Iris pigment epithelial cell (primary cell): ENCODE measurements at regions not wholly inside any gene's neighbourhood (a gene's known extent, or its start where the extent isn't known, plus 50 kb on each side); places are given as distances from the start of the nearest gene placed in this dataset.

ENCODE experiments used
- DNase-seq: peaks from one replicate; pipeline ENCODE4 v3.0.0-alpha.2; 2011; ENCODE audit warnings: low read depth

DNA sequence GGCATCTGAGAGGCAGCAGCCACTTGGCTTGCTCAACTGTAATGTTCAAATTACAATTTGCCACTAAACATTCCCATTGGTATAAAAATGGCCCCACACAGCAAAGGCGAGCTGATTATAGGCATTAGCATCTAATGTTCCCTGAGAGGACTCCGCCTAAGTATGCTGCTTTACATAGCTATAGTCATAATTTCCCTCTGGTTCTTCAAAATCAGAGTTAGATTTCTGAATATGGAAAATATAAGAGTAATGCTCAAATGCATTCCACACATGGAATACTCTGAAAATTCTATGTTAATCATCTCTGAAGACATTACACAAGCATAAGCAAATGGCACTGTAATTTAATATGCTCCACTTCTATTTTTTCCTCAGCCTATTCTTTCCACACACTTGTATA lies 83.7 kb upstream of the BTG1 start:
- no peak for DNase-seq

DNA sequence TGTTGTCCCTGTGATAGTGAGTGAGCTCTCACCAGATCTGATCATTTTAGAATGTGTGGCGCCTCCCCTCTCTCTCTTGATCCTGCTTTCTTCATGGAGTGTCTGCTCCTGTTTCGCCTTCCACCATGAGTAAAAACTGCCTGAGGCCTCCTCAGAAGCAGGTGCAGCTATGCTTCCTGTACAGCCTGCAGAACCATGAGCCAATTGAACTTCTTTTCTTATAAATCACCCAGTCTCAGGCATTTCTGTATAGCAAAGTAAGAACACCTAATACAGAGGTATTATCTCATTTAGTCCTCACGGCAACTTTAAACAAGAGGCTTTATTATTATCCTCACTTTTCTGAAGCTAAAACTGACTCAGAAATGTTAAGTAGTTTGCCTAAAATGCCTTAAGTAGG lies 81.3 kb upstream of the BTG1 start:
- DNase-seq, result no peak

DNA sequence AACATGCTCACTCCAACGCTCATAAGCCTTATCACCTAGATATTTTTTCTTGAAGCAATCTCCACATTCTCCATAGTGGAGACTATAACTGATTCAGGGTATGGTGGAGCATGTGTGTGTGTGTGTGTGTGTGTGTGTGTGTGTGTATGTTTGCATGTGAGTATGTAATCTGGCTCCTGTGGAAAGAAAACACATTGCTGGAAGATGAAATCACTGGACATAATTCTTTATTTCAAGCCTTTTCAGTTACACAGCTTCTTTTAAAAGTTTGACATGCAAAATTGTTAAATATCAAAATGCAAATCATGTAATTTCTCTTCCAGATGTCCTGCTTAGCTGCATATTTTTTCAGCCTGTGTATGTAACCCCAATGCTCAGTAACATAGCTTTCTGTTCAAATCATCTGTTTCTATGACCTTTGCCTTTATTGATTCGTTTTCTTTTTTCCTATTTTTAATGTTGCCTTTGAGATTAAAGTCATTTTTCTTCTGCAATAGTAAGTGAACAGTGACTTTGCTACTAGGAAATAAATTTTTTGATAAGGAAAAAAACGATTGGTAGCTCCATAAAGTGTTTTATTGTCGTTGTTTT lies 80.5 kb upstream of the BTG1 start:
- DNase-seq, result peak; percentile 23

DNA sequence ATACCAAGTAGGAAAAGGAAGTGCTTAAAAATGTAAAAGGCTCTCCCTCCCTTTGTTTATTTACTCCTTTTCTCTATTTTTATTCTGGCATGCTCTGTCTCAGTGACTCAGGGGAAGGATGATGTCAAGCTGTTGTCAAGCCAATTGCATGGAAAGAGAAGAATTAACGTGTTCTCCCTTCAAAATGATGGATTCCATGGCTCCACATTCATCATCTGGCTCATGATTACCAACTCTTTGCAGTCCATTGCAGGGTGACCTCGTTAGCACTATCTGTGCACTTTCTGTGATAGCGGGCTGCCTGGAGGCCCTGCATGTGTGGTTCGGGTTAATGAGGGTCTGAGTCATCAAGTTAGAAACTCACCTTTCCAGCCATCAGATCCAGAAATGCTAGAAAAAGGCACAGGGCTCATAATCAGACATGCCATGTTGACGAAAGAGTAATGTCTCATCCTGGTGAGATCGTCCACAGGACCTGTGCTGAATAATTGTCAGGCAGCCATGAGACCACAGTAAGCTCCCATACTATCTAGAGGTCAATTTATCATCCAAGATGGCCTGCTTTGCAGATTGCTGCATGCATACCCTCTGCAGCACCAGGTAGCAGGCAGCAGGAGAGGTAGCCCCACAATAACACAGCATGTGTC lies 79.2 kb upstream of the BTG1 start:
- peak; percentile 69 for DNase-seq

DNA sequence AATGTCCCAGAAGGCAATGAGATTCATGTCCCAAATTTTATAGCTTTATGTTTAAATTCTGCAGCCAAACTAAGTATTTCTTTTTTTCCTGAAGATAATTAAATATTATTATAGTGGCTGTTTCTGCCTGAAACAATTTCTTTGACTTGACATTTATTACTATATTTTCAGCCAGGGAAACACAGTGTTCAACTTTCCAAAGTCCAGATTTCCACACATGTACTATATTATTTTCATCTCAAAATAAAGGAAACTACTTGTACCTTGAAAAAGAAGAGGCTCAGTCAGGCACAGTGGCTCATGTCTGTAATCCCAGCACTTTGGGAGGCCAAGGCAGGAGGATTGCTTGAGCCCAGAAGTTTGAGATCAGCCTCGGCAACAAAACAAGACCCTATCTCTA lies 77.8 kb upstream of the BTG1 start:
- no peak for DNase-seq

DNA sequence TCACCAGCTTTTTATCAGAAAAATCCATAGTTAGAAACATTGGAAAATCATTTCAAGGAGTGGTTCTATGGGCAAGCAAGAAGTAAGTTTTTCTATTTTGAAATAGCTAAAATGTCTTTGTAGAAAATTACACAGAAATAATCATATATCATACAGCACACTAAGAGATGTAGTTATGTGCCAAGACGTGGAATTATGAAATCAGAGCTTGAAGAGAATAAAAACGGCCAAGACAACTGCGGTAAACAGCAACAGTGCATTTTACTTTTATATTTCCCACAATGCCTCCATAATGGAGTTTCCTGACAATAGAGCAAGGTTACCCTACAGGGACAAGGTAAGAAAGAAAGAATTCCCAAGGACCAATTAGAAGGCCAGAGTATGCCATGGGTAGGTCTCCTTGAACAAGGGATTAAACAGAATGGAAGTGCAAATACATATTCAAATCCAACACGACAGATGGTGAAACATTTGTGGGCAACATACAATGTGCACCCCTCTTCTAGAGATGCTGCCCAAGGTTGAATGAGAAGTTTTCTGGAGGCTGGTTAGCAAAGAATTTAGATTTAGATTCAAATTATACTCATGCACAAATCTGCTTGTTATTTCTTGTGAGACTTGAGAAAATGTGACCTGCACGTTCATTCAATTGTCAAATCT lies 76.1 kb upstream of the BTG1 start:
- DNase-seq, result no peak

DNA sequence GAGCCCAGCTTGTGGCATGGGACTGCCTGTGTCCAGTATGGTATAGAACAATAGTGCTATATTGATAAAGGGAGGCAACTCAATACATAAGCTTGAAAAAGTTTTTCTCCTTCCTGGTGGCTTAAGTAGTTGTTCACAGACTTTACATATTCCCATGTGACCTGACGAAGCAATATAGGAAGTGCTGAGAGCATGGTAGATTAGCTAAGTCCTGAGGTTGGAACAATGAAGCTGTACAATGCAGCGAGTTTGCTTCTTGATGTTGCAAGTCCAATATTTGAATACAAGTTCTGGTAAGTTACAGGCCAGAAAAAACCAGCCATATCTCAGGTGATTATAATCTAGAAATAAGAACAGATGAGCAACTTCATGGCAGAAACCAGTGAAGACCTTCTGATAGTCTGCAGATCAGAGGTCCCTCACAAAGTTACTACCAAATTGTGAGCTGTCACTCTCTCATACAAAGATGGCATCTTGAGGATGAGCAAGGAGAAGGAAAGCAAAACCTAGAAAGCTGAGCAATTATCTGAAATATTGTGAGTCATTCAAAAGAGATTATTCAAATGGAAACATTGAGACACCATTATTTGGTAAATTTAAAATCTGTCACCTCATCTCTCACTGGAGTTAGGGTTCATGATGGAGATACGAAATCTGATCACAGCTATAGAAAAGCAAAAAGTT lies 72.9 kb upstream of the BTG1 start:
- no peak for DNase-seq

DNA sequence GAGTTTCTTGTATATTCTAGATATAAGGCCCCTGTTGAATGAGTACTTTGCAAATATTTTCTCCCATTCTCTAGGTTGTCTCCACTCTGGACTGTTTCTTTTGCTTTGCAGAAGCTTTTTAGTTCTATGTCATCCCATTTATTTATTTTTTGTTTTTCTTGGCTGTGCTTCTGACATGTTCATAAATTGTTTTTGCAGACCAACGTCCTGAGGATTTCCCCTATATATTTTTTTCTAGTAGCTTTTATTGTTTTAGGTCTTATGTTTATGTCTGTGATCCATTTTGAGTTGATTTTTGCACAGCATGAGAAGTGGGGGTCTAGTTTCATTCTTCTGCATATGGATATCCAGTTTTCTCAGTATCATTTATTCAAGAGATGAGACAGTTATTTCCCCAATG lies 70.4 kb upstream of the BTG1 start:
- no peak for DNase-seq

DNA sequence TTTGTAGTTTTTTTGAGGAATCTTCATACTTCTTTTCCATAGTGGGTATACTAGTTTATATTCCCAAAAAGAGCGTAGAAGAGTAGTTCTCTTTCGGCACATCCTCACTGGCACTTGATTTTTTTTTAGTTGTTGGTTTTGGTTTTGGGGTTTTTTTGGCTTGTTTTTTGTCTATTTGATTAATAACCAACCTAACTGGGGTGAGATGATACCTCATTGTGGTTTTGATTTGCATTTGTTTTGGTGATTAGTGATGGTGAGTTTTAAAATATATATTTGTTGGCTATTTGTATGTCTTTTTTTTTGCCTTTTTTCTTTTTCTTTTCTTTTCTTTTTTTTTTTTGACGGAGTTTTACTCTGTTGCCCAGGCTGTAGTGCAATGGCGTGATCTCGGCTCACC lies 69.7 kb upstream of the BTG1 start:
- no peak for DNase-seq

DNA sequence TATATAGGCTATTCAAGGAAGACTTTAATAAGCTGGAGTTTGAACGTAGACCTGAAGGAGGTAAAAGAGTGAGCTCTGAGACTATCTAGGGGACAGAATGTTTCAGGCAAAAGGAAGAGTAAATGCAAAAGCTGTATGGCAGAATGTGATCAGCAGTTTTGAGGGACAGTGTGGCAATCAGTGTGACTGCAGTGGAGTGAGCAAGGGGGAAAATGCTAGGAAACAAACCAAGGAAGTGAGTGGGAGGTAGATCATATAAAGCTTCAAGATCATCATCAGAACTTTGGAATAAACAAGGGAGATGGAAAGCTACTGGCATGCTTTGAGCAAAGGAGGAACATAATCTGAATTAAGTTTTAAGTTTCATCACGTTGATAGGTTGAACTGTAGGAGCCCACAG lies 67.5 kb upstream of the BTG1 start:
- no peak for DNase-seq

DNA sequence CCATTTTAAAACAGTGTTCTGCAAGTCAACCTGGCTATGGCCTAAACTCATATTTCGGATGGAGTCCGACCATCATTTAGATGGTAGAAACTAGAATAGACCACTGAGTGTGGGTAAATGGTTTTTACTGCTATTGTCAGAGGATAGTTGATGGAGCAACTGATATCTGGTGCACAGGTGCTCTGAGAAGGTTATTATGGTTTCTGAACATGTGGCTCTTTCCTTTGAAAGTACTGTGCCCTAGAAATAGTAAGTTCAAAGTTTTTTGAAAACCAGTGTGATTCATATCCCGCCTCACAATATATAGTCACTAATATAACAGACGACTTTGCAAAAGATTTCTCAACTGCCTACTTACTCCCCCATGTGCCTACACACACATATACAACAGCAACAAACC lies 64.4 kb upstream of the BTG1 start:
- no peak for DNase-seq

DNA sequence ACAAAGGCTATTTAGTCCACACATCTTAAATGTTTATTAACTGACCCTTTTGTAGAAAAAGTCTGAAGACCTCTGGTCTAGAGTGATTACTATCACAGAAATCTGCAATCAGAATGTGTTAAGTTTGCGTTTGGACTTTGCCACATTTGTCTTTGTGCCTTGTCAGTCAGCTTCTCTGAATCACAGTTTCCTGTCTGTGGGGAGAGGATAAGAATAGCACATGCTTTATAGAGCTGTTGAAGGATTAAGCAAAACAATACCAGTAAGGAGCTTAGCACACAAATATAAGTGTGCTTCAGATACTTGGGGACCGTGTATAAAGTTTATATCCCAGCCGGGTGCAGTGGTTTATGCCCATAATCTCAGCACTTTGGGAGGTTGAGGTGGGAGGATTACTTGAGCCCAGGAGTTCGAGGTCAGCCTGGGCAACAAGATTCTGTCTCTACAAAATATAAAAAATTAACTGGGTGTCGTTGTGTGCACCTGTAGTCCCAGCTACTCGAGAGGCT lies 63.0 kb upstream of the BTG1 start:
- DNase-seq, result peak; percentile 88

DNA sequence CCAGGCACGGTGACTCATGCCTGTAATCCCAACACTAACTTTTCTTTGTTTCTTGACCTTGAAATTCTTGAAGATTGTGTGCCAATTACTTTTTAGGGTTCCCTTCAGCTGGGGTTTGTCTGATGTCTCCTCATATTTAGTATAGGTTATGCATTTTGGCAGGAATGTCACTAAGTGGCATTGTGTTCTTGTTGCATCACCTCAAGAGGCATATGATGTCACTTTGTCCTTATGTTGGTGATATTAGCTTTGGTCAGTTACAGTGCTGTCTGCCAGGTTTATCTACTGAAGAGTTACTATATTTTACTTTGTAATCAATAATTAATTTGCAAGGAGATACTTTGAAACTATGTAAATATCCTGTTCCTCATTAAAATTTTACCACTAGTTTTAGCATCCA lies 61.0 kb upstream of the BTG1 start:
- DNase-seq, result no peak

DNA sequence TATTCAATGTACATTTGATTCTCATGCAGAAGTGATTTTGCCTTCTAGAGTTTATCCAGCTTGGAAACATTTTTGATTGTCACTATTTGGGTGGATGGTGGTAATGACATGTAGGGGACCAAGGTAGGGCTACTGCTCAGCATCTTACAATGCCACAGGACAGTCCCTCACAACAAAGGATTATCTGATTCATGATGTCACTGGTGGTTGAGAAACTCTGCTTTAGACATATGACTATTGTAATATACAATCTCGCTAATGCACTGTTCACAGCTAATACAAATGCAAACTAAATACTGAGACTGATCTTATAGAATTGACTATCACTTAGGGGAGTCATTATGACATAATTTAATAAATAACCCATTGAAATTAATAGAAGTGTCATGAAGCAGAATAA lies 60.4 kb upstream of the BTG1 start:
- DNase-seq, result no peak

DNA sequence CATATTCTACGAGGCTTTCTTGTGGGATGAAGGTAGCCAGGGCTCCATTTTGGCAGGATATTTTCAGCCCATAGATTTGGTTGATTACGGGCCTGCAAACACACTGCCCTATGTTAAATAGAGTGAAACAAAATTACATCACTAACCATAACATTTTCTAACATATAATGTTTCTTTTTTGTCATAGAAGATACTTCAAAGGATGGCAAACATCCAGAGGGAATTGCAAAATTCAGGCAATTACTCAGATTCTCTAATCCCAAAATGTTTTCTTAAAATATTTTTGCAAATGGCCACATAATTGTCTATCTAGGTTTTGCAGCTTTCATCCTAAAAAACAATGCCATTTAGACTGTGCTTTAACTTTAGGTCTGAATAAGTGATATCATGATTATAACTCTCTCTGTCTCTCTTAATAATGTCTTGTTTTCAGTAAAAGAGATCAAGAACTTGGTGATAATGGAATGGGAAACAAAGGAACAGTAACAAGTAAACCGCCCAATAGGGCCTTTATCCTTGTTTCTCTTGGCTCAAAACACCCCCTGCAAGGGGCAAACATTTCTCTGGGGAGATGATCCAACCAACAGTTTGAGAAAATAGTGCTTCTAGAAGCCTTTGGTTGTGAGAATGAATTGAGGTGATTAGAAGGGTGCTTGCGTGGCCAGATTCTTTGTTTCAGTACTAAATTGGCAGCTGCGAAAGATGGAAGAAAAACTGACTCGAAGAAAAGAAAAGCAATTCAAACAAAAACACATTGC lies 54.4 kb upstream of the BTG1 start:
- DNase-seq, result peak; percentile 59

DNA sequence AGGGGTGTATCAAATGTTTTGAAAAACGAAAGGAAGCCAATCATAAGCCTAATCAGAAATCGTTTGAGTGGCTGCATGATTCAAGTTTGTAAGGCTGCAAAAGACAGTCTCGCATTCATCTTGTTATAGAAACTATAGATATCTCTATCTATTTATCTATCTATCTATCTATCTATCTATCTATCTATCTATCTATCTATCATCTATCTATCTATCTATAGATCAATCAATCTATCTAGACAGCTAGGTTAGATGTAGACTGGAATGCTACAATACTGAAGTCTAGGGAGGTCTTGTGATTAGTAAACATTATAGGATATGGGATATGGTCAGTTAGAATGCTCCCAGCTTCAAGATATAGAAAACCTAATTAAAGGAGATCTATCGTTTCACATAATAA lies 52.2 kb upstream of the BTG1 start:
- no peak for DNase-seq

DNA sequence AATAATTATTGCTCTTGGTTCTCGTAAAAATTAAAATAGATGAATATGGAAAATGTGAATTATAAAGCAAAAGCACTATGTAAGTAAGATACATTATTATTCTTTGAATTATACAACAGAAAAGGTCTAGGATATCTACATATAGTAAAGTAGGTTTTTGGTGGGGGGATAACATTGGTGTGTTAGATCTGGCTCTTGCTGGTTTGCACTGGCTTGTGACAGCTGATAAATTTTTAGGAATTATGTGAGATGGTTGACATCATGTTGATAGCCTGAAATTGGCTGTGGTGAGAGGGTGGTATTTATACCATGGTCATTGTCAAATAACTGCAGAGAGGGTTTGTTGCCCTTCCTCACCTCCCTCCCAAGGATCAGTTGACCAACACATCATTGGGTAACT lies 50.7 kb upstream of the BTG1 start:
- no peak for DNase-seq
